Epidermal melanocyte (primary cell): ENCODE measurements at regions not wholly inside any gene's neighbourhood (a gene's known extent, or its start where the extent isn't known, plus 50 kb on each side); places are given as distances from the start of the nearest gene placed in this dataset.
A peak's percentile ranks its signal among the peaks of the same experiment; 100 is the strongest.

Experiments used
- DNase-seq: peaks from one replicate; pipeline ENCODE4 v3.0.0; 2011; ENCODE audit warnings: low spot score; ENCODE audit not compliant: insufficient read length

DNA sequence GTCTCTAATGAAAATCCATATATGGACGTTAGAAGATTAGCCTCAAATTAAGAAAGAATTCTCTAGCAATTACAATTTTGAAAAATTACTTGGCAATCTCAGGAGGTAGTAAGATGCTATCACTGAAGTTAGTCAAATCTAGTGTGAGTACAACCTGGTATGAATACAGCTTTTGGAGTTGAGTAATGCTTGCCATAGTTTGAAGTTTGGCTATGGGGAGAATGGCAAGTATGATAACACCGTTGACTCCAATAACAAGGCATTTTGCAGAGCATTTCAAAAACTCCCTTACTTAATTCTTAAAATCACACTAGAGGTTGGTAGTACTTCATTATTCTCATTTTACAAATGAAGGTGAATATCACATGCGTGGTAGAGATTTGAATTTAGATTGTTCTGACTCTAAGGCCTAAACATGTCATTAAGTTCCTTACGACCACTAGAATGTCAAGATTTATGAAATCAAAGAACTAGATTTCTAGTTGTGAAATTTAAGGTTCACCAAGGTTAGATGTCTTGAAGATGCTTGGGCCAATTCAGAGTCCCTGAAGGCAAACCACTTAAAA lies 355.4 kb downstream of the ETS1 start:
- DNase-seq, result no peak

DNA sequence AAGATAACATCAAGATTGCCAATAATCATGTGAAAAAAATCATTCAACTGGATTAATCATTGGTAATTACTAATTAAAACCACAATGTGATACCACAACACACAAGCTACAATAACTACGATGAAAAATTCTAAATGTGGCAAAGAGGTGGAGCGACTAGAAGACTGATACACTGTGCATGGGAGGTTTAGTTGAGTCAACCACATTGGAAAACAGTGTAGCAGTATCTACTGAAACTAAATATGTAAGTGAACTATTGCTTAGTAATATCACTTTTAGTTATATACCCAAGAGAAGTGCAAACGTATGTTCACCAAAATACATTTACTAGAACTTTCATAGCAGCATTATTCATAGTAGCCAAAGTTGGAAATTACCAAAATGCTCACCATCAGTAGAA lies 359.9 kb downstream of the ETS1 start:
- no peak for DNase-seq

DNA sequence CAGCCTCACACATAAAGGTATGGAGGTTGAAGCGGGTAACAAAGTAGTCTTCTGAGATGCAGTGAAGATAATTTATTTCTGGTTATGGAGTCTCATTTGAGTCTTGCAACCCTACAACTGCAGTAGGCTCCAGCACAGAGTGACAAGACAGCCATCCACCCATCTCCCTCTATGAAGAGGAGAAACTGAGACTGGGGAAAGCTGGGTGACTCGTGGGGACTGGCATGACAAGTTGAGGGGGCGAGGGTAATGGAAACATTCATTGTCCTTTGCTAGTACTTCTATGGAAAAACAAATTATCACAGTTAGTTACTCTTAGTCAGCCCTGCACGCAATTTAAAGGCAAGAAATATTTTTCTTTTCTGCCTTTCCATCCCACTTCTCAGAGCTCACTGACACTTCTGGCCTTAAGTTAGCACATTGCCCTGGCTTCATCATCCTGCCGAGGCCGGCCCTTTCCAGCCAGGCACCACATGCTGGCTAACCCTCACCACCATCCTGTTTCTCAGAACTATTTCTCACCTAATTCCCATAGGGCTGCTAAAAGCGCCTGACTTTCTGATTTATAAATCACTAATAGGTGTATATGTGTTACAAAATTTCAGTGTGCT lies 361.1 kb downstream of the ETS1 start:
- DNase-seq, result no peak

DNA sequence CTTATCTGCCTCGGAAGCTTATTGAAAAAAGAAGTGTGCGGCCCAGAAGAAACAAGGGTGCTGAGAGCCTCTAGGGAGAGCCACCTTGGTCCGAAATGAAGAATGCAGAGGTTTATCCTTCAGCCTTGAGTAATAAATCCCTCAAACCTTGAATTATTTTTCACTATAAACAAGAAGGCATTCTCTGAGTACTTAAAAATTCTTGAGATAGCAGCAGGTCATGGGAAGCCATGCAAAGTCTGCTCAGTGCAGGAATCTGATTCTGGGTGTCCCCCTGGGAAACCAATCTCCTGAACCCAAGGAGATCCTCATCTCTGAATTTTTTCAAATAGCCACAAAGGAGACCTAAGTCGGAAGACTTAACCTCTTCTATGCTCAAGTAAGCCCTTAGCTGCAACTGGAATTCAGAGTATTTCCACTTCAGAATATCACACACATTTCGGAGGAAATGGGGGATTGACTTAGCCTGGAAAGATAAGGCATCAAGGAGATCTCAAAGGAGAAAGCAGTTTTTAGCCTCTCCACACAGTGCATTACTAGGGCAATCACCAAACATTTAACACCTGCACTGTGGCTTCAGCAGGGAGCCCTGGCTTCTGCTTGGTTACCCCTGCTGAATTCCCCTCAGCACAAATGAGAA lies 365.0 kb downstream of the ETS1 start:
- no peak for DNase-seq

- no peak for DNase-seq
Measured at GRCh38 chr11:128219731-128220120, 367.6 kb downstream of the ETS1 start.

GRCh38 chr11:128216198-128216597 lies 371.2 kb downstream of the ETS1 start:
- no peak for DNase-seq

- DNase-seq, result no peak
Measured at GRCh38 chr11:128215238-128215882, 372.0 kb downstream of the ETS1 start.

- DNase-seq, result no peak
Measured at GRCh38 chr11:128214263-128214662, 373.1 kb downstream of the ETS1 start.

DNA sequence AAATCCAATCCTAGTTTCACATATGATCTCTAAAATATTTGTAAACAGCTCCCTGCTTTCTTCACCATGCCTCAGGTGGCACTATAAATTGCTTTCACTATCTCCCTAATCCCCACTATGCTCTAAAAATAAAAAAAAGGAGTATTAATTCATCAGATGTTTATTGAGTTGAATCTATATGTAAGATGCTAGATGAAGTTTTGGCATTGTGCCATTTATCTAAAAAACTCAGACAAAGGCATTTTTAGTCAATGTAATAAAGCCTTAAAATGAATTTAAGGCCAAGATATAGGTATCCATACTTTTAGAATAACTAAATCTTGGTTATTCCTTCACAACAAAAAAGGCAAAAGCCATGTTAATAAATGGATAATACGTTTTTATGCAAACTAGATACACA lies 373.9 kb downstream of the ETS1 start:
- DNase-seq, result no peak

- no peak for DNase-seq
Measured at GRCh38 chr11:128212324-128212723, 375.0 kb downstream of the ETS1 start.

- no peak for DNase-seq
Measured at GRCh38 chr11:128210148-128210940, 377.0 kb downstream of the ETS1 start.

DNA sequence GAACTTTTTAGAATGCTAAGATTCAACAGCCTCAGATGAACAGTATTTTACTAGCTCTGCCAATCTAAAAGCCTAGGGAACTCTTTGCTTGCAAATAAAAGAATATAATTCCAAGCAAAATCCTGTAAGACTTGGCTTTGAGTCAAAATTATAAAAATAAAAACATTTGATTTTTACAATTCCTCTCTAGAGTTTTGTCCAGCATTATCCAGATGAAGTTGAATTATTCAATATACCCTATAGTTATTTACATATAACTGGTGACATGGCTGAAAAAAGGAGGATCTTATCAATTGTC lies 378.3 kb downstream of the ETS1 start:
- no peak for DNase-seq

DNA sequence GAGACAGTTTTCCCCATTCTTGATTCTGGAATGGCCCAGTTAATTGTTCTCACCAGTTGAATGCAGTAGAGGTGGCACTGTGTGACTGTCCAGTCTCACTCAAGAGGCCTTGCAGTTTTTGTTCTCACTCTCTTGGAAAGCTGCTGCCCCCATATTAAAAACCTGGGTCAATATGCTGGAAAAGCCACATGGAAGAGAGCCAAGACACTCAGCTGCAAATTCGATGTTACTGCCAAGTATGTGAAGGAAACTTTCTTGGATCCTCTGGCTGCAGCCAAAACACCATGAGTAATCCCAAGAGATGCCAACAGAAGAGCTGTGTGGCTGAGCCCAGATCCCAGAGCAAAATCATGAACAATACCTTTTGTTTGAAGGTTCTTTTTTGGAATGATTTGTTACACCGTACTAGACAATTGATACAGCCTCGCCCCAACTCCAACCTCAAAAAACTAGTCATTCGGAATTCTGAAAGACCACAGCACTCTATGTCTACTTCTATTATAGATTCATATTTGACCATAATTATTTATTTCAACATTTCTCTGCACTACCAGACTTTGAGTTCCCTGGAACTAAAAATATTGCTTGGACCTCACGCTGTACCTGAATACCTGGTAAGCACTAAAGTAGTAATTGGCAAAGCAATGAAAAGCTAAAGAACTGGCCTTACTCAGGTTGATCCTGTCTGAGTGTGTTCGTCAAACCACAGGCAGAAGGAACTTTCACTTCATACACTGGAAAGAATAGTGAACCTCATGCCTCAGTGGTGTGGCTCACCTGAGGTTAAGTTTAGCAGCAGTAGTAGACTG lies 378.8 kb downstream of the ETS1 start:
- DNase-seq, result no peak

GRCh38 chr11:128207861-128208321 lies 379.5 kb downstream of the ETS1 start:
- DNase-seq, result no peak

DNA sequence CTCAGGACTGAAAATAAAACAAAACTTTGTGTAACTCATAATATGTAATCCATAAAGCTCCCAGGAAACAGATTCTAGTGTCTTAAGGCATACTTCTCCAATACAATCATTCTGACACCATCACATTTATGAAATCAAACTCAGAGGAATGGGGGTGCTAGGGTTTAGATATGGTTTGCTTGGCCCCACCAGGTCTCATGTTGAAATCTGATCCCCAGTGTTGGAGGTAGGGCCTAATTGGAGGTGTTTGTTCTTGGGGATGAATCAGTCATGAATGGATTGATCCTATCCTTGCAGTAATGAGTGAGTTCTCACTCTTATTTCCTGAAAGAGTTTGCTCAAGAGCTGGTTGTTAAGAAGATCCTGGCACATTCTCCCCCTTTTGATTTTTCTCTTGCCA lies 380.9 kb downstream of the ETS1 start:
- DNase-seq, result no peak

DNA sequence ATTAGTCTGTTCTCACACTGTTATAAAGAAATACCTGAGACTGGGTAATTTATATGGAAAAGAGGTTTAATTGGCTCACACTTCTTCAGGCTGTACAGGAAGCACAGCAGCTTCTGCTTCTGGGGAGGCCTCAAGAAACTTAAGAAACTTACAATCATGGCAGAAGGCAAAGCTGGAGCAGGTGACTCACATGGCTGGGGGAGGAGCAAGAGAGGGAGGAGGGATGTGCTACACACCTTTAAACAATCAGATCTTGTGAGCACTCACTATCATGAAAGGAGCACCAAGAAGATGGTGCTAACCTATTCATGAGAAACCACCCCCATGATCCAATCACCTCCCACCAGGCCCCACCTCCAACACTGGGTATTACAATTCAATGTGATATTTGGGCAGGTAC lies 381.6 kb downstream of the ETS1 start:
- DNase-seq, result no peak

GRCh38 chr11:128204898-128205297 lies 382.5 kb downstream of the ETS1 start:
- DNase-seq, result no peak

DNA sequence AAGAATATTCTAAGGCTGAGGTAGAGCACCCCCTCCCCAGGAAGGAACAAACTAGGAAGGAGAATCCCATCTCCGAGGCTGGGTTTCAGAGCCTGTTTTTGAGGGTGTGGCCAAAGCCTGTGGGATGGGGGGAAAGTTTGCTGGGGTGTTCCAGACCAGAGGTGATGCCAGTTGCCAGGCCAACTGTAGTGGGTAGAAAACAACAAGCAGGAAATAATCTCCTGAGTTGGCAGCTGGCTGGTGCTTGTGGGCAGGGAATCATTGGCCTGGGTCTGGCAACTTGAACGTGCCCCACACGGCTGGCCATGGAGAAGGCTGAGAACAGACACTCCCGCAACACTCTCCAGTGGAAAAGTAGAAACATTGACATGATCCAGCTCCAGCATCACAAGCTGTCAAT lies 385.6 kb downstream of the ETS1 start:
- DNase-seq, result no peak

GRCh38 chr11:128201009-128201408 lies 386.3 kb downstream of the ETS1 start:
- DNase-seq, result no peak

DNA sequence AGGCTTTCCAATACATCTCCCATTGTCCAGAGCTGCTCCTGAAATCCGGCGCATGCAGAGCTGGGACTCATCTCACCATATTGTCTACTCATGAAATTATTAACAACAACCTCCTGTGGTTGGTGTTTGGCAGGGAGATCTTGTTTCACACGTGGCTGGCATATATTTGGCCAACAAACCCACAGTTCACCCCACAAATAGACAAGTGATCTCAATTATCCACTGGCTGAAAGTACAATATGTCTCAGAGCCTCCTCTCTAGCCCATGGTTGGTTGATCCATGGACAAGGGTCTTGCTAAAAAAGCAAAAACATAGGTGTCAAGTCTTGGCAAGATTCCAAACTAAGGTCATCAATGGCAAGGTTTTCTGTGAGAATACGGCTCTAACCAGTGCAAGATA lies 386.9 kb downstream of the ETS1 start:
- no peak for DNase-seq

DNA sequence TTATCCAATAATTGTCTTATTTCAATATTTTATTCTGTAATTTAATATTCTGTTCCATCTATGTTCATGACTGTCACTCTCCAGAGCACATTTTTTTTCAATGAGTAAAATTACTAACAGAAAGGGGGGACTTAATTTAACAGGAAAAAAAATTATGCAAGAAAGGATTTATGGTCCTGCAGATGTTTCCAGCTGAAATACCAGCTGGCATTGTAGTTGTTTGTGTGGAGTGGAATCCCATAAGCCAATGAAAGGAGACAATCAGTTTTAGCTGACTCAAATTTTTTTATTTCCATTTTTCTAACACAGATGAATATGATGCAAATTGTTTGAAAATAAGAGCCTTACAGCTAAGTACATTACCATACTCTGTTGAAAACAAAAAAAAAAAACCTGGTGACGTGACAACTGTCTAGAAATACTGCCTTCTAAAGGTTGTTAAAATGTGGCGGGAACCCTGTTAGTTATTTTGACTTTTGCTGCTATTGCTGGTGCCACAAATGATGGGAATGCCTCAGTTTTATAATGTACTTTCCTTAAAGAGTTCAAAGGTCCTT lies 389.1 kb downstream of the ETS1 start:
- peak; percentile 41 for DNase-seq
